ENCODE measurements at regions not wholly inside any gene's neighbourhood (a gene's known extent, or its start where the extent isn't known, plus 50 kb on each side); places are given as distances from the start of the nearest gene placed in this dataset.

GRCh38 chr16:35516551-35516950 is 2057.1 kb downstream of the TP53TG3F start:
- TF ChIP-seq CTCF (IDR thresholded peaks at IDR 0.05; ENCODE audit: insufficient read depth, low read length), result no peak
- TF ChIP-seq POLR2AphosphoS5 (IDR thresholded peaks at IDR 0.05; ENCODE audit: low read depth), result no peak
- no peak for TF ChIP-seq REST (IDR thresholded peaks at IDR 0.05; ENCODE audit: insufficient replicate concordance, low read depth)
